GM18519 (cell line): ENCODE measurements at regions not wholly inside any gene's neighbourhood (a gene's known extent, or its start where the extent isn't known, plus 50 kb on each side); places are given as distances from the start of the nearest gene placed in this dataset.
A peak's percentile ranks its signal among the peaks of the same experiment; 100 is the strongest.
"Not testable (repeated sequence)": the region's sequence is repeated elsewhere in the genome, so short reads cannot be mapped to it uniquely, and the experiment has no call there.

Experiments used
- ATAC-seq: cut with Tn5 transposase; IDR thresholded peaks from one replicate; pipeline ENCODE4 v1.9.1; 2021; ENCODE audit warnings: mild to moderate bottlenecking, moderate library complexity; ENCODE audit not compliant: unreplicated experiment, low FRiP score

DNA sequence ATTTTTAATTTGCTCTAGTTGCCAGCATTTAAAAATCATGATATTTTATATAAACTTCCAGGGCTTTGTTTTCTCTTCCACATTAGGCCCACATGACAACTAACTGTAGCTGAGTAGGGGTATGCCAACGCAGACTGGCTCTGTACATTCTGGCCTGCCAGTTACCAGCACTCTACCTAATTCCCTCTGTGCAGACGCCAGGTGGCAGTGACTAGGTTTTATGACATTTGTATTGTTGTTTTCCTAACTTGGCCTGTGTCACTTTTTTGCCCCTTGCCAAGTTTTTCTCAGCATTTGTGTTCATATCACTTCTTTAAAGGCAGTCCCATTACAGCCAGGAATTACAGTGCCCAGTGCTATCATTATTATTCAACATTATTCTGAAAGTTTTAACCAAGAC is 347.5 kb downstream of the NKX6-1 start:
- no peak for ATAC-seq

DNA sequence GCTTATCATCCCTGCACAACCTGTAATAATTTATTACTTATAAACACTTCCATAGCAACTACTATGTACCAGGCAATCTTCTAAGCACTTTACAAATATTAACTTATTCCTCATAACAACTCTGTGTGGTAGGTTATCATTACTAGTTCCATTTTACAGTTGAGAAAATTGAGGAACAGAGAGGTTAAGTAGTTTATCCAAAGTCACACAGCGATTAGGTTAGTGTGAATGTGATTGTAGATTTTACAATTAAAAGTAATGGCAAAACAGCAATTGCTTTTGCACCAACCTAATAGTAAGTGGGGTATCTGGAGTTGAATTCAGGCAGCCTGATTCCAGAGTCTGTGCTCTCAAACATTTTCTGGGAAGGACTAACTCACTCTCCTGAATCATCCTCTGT is 348.9 kb downstream of the NKX6-1 start:
- no peak for ATAC-seq

DNA sequence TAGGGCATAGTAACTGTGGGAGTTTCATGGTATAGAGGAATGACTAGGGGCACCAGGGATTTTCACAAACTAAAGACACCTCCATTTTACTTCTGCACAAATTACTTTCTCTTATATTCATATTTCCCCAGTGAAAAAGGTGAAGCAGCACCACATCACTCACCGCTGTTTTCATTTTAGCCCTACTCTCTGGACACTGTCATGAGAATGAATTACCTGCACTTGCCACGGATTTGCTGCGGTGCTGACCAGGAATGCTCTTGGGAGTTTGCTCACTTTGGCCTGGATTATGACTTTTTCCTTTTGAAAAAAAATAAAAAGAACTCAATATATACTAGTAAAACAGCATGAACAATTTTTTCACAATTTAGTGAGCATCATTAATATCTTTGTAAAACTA is 351.3 kb downstream of the NKX6-1 start:
- no peak for ATAC-seq

DNA sequence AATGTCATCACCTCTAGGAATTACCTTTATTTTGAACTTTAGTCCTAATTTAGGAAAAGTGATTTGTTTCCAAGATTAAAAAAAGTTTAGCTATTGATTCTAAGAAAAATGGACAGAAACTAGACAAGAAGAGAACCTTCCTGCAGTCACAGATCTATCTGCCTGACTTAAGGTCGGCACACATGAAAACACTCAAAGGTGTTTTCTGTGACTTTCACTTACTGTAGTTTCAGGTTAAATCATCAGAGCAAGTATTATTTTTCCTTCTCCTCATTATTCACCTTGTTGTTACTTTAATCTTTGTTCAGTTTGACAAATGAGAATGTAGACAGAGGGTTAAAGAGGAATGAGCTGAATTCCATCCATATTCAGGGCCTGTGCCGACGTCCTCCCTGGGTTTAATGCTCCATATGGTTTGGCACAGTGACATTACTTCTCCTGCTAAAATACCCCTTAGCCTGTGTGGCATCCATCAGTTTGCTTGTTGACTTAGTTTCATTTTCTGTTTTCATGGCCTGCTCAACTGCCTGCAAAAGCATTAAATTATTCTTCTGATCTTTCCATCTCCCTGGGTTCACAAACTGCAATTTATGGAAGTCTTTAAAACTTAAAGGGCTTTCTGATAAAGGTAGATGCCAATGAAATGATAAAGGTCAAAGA is 352.7 kb downstream of the NKX6-1 start:
- peak; percentile 82 for ATAC-seq

DNA sequence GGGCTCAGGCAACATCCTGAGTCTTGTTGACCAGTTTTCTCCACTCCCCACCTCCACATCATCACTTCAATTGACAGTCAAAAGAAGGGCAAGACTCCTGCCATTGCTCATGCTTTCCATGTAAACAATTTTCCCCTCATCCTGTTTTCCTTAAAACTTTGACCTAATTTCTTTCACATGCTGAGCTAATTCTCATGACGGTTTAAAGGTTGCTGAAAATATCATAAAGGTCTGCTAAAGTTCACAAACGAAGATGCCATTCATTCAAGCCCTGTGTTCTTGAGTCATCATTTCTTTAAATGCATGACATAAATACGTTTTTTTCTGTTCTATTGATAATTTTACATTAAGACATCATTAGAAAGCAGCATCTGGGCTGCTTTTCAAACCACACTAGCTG is 353.9 kb downstream of the NKX6-1 start:
- no peak for ATAC-seq

DNA sequence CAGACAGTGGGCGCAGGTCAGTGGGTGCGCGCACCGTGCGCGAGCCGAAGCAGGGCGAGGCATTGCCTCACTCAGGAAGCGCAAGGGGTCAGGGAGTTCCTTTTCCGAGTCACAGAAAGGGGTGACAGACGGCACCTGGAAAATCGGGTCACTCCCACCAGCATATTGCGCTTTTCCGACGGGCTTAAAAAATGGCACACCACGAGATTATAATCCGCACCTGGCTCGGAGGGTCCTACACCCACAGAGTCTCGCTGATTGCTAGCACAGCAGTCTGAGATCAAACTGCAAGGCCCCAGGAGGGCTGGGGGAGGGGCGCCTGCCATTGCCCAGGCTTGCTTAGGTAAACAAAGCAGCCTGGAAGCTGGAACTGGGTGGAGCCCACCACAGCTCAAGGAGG is 372.2 kb downstream of the NKX6-1 start:
- not testable (repeated sequence) for ATAC-seq

DNA sequence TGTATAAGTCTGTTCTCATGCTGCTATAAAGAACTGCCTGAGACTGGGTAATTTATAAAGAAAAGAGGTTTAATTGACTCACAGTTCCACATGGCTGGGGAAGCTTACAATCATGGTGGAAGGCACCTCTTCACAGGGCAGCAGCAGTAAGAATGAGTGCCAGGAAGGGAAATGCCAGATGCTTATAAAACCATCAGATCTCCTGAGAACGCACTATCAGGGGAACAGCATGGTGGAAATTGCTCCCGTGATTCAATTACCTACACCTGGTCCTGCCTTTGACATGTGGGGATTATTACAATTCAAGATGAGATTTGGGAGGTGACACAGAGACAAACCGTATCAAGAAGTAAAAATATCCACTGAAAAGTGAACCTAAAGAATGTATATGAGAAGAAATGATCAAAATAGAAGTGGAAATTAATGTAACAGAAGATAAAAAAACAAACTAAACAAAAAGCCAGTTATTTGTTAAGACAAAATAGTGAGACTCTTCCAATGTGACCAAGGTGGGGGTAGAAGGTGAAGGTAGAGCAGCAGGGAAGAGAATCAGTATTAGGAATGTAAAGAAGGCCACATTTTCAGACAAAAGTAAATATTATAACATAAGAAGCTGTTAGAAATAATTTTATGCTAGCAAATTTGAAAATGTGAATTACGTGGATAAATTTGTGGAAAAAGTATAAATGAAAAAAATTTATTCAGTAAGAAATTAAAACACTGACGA is 372.9 kb downstream of the NKX6-1 start:
- no peak for ATAC-seq

DNA sequence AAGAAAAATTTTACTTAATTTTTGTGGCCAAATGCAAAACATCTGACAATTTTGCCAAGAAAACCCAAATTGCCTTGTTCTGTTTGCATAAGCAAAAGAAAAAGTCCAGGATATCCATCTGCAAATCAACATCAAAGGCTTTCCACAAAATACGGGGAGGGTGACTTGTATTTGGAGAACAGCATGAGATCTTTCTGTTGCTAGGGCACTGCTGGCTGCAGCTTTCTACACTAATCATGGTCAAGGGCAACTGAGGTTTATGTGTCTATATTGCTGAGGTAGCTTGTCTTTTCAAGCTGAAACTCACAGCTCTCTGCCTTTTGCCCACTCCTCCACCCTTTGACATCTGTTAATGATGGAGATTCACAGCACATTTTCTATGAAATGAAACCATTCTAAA is 389.1 kb downstream of the NKX6-1 start:
- no peak for ATAC-seq

DNA sequence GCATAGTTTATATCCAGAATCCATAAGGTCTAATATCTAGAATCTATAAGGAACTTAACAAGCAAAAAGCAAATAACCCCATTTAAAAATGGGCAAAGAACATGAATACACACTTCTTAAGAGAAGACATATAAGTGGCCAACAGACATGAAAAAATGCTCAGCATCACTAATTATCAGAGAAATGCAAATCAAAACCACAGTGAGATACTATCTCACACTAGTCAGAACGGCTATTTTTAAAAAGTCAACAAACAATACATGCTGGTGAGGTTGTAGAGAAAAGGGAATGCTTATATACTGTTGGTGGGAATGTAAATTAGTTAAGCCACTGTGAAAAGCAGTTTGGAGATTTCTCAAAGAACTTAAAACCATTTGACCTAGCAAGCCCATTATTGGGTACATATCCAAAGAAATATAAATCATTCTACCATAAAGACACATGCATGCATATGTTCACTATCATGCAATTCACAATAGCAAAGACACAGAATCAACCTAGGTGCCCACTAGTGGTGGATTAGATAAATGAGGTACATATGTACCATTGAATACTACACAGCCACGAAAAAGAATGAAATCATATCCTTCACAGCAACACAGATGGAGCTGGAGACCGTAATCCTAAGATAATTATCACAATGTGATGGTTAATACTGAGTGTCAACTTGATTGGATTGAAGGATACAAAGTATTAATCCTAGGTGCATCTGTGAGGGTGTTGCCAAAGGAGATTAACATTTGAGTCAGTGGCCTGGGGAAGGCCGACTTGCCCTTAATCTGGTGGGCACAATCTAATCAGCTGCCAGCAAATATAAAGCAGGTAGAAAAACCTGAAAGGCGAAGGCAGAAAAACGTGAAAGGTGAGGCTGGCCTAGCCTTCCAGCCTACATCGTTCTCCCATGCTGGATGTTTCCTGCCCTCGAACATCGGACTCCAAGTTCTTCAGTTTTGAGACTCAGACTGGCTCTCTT is 397.2 kb downstream of the NKX6-1 start:
- ATAC-seq: not testable (repeated sequence)

DNA sequence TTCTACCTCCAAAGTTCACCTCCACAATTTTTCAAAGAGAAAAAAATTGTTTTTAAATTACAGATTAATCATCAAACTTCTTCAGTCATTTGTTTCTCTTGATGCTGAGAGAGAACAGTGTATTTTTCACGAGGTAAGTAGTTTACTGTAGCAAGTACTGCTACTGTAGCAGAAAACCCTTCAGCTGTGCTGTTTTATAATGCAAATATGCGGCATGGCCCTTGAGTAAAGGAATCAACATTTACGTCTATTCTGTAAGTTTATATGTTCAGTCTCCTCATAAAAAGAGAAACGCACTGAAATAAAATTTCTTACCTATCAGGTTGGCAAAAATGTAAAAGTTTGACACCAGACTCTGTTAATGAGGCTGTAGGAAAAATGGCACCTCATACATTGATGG is 399.0 kb downstream of the NKX6-1 start:
- ATAC-seq: no peak

DNA sequence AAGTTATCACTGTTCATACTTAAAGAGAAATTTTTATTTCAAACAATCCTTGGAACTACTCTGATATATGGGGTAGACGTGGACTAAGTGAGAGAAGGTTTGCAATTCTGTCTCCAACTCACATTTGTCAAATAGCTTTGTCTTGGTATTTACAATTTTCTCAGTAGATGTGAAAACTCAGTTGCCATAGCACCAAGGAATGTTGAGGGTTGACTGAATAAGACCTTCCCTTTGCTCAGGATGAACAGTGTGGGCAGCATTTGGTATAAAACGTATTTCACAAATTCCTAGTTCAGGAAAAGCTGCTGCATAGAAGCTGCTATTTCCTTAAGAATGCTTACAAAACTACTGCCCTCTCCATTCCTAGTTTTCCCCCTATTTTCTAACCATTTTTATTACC is 399.5 kb downstream of the NKX6-1 start:
- no peak for ATAC-seq

DNA sequence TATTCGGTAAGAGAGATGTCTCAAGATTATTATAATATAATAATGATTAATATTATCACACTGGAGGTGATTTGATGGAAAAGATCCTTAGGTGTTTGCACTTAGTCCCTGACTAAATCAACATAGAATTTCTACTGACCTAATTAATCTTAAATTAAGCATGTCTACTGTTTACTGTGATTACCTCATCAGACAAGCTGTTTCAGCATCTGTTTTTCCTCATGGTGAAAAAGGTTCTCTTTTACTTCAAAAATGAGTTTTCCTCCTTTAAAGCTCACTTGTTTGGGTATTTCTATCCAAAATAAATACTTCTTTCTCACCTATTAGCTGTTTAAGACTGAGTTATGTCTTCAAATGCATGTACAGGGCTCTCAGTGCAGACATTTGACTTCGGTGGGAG is 407.8 kb downstream of the NKX6-1 start:
- no peak for ATAC-seq

DNA sequence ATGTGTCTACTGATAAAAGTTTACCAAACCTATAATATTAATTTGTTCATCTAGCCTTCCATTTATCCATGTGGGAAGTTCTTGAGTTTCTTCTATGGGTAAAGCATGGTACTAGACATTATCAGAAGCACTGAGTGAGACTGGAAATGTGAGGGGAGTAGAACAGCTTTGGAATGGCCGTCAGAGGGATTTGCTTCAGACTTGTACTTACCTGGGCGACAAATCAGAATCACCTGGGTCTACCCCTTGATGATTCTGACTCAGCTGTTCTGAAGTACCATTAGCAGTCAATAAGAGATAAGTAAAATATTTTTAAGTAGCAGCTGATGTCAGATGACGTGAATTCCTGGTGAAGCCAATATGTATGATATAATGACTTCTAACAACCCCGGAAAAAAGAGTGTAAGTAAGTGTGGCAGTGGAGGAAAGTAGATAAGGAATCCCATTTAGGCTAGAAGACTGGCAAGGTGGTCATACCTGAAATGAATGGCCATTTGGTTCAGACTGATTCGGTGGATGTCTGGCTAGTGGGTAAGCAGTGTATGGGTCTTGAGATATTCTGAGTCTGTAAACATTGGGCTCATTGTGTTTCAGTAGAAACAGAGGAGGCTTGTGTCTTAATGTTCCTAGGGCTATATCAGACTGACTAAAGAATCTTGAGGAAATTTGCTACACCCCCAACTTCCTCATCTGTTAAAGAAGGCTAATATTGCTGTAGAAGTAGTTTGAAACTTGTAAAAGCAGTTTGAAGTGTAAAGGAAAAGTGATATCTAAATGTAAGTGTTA is 409.2 kb downstream of the NKX6-1 start:
- ATAC-seq: no peak

DNA sequence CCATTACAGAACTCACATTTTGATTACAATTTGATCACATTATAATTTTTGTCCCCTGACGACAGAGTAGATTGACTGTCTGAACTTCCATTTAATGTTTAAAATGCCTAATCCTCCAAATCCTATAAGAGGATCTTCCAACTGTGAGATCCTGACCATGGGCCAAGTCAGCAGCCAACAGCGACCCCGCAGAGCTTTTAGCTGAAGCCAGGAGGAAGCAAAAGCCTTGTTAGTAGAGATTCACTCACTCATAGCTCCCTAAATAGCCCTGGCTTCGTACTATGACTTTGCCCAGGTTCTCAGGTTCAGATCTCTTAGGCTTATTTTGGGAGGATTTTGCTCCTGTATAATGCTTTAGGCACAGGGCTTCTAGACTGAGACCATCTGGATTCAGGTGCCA is 413.1 kb downstream of the NKX6-1 start:
- no peak for ATAC-seq

DNA sequence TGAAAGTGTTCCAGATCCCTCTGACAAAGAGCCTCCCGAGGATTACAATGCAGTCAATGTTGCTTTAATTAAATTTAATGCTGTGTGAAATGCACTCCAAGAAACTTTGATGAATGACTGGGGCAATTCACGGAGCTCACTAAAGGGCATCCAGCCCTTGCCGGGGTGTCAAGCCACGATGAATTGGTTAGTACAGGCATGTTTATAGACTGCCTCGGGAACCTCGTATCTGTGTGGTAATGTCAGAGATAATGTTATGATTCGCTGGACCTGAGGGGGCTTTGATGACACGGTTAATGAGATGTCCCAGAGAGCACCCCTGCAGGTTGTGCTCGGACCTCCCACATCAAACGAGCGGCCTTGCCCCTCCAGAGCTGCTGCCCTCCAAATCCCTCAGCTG is 428.8 kb downstream of the NKX6-1 start:
- ATAC-seq: no peak

DNA sequence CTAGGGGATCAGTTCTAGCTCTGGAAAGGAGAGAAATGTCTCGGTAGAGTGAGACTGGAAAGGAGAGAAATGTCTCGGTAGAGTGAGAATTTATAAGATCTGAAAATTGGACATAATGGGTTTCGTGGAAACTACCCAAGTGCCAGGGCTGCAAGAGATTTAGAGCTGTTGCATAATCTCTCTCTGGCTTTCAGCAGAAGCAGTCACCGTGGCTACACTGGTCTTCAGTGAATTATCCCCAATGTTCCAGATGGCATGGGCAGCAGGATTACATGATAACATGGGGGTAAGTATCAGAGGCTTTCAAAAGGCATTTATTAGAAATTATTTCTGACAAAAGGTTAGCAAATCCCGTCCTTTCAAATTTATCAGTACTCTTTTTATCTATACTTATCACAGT is 435.5 kb downstream of the NKX6-1 start:
- no peak for ATAC-seq

DNA sequence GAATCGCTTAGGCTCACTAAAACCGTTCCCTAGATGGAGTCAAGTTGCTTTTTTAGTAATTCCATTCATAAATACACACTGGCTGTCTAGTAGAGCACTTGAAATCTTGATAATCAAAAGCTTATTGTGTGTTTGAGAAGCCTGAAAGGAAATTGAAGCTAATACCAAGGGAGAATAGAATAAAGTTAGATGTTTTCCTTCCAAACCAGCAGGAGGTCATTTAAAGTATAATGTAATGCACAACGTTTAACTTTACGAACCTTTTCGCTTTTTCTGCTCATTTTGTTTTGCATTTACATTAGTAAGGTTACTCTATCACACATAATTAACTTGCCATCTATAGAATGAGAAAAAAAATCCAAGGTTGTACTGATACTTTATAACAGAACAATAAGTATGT is 440.9 kb downstream of the NKX6-1 start:
- ATAC-seq: no peak

DNA sequence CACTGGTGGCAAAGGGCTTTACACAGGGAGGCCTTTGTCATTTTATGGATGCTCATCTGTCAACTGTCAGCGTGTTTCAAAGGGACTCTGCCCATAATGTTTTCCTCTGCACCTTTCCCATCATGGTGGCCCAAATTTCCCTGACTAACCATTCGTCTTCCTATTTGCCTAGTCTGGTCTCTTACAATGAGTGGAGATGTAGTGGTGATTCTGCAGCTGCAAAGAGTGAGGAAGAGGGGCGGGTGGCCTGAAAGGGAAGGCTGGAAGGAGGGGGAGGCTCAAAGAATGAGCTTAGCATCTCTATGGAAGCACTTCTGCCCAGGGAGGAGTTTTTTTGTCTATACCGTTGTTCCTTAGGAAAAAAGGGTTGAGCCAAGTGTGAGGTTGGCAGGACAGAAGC is 447.5 kb downstream of the NKX6-1 start:
- no peak for ATAC-seq

DNA sequence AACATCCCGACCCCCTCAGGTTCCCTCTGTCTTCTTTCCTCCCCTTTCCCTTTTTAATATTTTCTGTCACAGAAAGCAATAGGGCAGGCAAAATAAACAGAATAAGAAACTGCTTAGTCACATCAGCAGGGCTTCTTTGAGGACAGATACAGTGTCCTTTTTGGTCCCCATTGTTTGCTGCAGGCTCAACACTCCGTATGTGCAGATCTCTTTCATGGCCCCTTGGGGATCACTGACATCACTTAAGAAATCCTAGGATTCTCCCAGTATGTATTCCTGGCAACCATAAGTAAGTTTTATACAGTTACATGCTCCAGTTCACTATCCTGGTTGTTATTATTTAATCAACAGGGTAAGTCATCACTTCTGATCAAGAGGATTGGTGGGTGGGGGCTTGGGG is 448.0 kb downstream of the NKX6-1 start:
- no peak for ATAC-seq

DNA sequence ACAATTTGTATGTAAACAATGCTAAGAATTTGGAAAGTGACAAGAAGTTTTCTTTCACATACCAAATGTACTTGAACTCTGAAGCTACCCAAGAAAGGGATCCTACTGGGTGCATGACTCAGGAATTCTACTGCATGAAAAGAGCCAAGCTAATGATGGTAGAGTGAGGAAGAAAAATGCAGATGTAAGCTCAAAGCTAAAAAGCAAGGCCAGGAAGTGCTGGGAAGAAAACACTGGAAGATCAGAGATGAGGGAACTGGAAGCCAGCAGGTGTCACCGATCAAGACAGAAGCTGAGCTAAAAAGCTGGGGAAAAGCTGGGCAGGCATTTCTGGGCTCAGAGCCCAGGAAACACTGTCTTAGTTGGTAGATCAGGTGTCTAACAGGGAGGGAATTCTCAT is 449.1 kb downstream of the NKX6-1 start:
- no peak for ATAC-seq

DNA sequence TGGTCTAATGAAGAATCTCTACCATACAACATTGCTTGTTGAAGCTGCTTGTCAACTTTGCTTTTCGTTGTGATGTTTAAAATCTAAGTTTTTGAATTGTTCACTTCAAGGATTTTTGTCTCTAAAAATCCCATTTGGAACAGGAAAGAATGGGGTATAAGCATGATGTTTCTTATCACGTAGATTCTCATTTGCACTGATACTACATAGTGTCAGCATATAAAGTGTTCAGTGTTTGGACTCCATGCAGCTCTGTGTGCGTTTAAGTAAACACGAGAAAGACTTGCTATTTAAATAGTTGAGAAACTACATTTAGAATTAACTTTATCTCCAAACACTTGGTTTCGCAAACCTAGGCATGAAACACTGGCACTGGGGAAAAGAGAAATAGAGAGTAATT is 452.5 kb downstream of the NKX6-1 start:
- ATAC-seq: no peak
